WTC11 (cell line): ENCODE measurements at regions not wholly inside any gene's neighbourhood (a gene's known extent, or its start where the extent isn't known, plus 50 kb on each side); places are given as distances from the start of the nearest gene placed in this dataset.

Source experiments
- ATAC-seq: fragments of 200-7000 bp; cut with Tn5 transposase; 2 replicates; pipeline ENCODE4 v1.10.0; 2021; ENCODE audit warnings: mild to moderate bottlenecking, moderate library complexity
- CTCF ChIA-PET: fragments of 300-600 bp; sonication (Branson Sonifier 250); formaldehyde crosslinking; loops from one replicate; lab custom pipeline; 2021; ENCODE audit warnings: antibody characterized with exemption; lab: Charles Lee
- POLR2A ChIA-PET: fragments of 350-600 bp; sonication (Branson Sonifier 250); formaldehyde crosslinking; loops from one replicate; lab custom pipeline; 2021; ENCODE audit warnings: antibody characterized with exemption; lab: Charles Lee
- DNase-seq: peaks from one replicate; pipeline ENCODE4 v3.0.0; 2021; ENCODE audit warnings: low spot score
- H3K27ac Mint-ChIP-seq: 2 replicates; pipeline ENCODE4 v1.8.0; 2021; ENCODE audit warnings: mixed read lengths
- H3K27me3 Mint-ChIP-seq: 2 replicates; pipeline ENCODE4 v1.8.0; 2021; ENCODE audit warnings: low read depth, mild to moderate bottlenecking, moderate library complexity, mixed read lengths
- H3K36me3 Mint-ChIP-seq: 2 replicates; pipeline ENCODE4 v1.8.0; 2021; ENCODE audit warnings: mixed read lengths
- H3K4me1 Mint-ChIP-seq: 2 replicates; pipeline ENCODE4 v1.8.0; 2022; ENCODE audit warnings: mixed read lengths
- H3K4me3 Mint-ChIP-seq: 2 replicates; pipeline ENCODE4 v1.8.0; 2021; ENCODE audit warnings: mild to moderate bottlenecking, moderate library complexity, mixed read lengths
- H3K9me3 Mint-ChIP-seq: 2 replicates; pipeline ENCODE4 v1.8.0; 2021; ENCODE audit warnings: mixed read lengths
- ARID4B ChIP-seq: sonication (generic); formaldehyde crosslinking; IDR thresholded peaks from 2 replicates; pipeline ENCODE4 v1.8.0; 2023; ENCODE audit warnings: missing genetic modification reagents, mild to moderate bottlenecking, borderline replicate concordance
- CREB1 ChIP-seq: sonication (generic); formaldehyde crosslinking; IDR thresholded peaks from 2 replicates; pipeline ENCODE4 v1.8.0; 2023; ENCODE audit warnings: mild to moderate bottlenecking, missing genetic modification reagents
- ETV6 ChIP-seq: sonication (generic); formaldehyde crosslinking; IDR thresholded peaks from 2 replicates; pipeline ENCODE4 v1.8.1; 2022; ENCODE audit warnings: mild to moderate bottlenecking, missing genetic modification reagents
- GABPB1 ChIP-seq: sonication (generic); formaldehyde crosslinking; IDR thresholded peaks from 2 replicates; pipeline ENCODE4 v1.8.1; 2023; ENCODE audit warnings: mild to moderate bottlenecking, missing genetic modification reagents
- JAZF1 ChIP-seq: fragments of 250-450 bp; sonication (Bioruptor Pico); IDR thresholded peaks from 2 replicates; pipeline ENCODE4 v1.9.0; 2021; ENCODE audit warnings: moderate library complexity, mild to moderate bottlenecking, inconsistent platforms
- MXD4 ChIP-seq: fragments of 250-450 bp; sonication (Bioruptor Pico); IDR thresholded peaks from 2 replicates; pipeline ENCODE4 v1.8.0; 2021; ENCODE audit warnings: mild to moderate bottlenecking, moderate library complexity, borderline replicate concordance
- NFE2L1 ChIP-seq: sonication (generic); formaldehyde crosslinking; IDR thresholded peaks from 2 replicates; pipeline ENCODE4 v1.8.1; 2023; ENCODE audit warnings: missing genetic modification reagents
- PRDM15 ChIP-seq: sonication (generic); formaldehyde crosslinking; IDR thresholded peaks from 2 replicates; pipeline ENCODE4 v1.8.0; 2022; ENCODE audit warnings: missing genetic modification reagents
- PREB ChIP-seq: sonication (generic); formaldehyde crosslinking; IDR thresholded peaks from 2 replicates; pipeline ENCODE4 v1.8.1; 2022; ENCODE audit warnings: mild to moderate bottlenecking, missing genetic modification reagents, moderate library complexity, borderline replicate concordance
- SMAD4 ChIP-seq: sonication (generic); formaldehyde crosslinking; IDR thresholded peaks from 2 replicates; pipeline ENCODE4 v1.8.0; 2022; ENCODE audit warnings: mild to moderate bottlenecking, missing genetic modification reagents
- TEAD4 ChIP-seq: sonication (generic); formaldehyde crosslinking; IDR thresholded peaks from 2 replicates; pipeline ENCODE4 v1.8.0; 2022; ENCODE audit warnings: mild to moderate bottlenecking, missing genetic modification reagents
- USF2 ChIP-seq: sonication (generic); formaldehyde crosslinking; IDR thresholded peaks from 2 replicates; pipeline ENCODE4 v1.8.1; 2023; ENCODE audit warnings: mild to moderate bottlenecking, missing genetic modification reagents, moderate library complexity
- ZBTB21 ChIP-seq: sonication (generic); formaldehyde crosslinking; IDR thresholded peaks from 2 replicates; pipeline ENCODE4 v1.8.1; 2023; ENCODE audit warnings: mild to moderate bottlenecking, missing genetic modification reagents, borderline replicate concordance
- ZNF416 ChIP-seq: fragments of 250-450 bp; sonication (Bioruptor Pico); IDR thresholded peaks from 2 replicates; pipeline ENCODE4 v1.9.0; 2021; ENCODE audit warnings: mild to moderate bottlenecking, inconsistent platforms
- ZNF512 ChIP-seq: sonication (generic); formaldehyde crosslinking; IDR thresholded peaks from 2 replicates; pipeline ENCODE4 v1.8.1; 2022; ENCODE audit warnings: missing genetic modification reagents, borderline replicate concordance
- TF ChIP-seq, protein P1 (sequence below): sonication (generic); formaldehyde crosslinking; IDR thresholded peaks from 2 replicates; pipeline ENCODE4 v1.8.1; 2023; ENCODE audit warnings: mild to moderate bottlenecking, missing genetic modification reagents, borderline replicate concordance

GRCh38 chr21:33989440-33989839, 73.8 kb upstream of the ATP5PO start:
- ATAC-seq = no peak
- ChIA-PET CTCF (interaction anchor here (0.6 to 0.7 kb wide), 2 partner anchors 212 to 1197 kb away, joined by 3 to 6 read pairs; no protein-coding TSS in a partner anchor), POLR2A (no interaction called here)
- Mint-ChIP-seq H3K4me1 (peaks cover 56% of the 10 kb centered on the region), H3K9me3 (peaks cover 7% of the 10 kb centered on the region), H3K4me3 (no peak overlapping the region), H3K36me3 (no peaks in the 10 kb centered on the region), H3K27ac (no peak overlapping the region), H3K27me3 (peaks cover 6% of the 10 kb centered on the region)
- TF ChIP-seq CREB1 (CRISPR knock-in tag) (no peak), ZNF512 (CRISPR knock-in tag) (no peak), USF2 (CRISPR knock-in tag) (no peak), NFE2L1 (CRISPR knock-in tag) (no peak), ETV6 (CRISPR knock-in tag) (no peak), ZBTB21 (CRISPR knock-in tag) (no peak), ZNF416 (CRISPR knock-in tag) (no peak), PREB (CRISPR knock-in tag) (no peak), PRDM15 (CRISPR knock-in tag) (no peak), MXD4 (no peak), JAZF1 (CRISPR knock-in tag) (no peak), ARID4B (CRISPR knock-in tag) (no peak), SMAD4 (no peak), GABPB1 (CRISPR knock-in tag) (no peak), TEAD4 (no peak)
- TF ChIP-seq, protein P1, sequence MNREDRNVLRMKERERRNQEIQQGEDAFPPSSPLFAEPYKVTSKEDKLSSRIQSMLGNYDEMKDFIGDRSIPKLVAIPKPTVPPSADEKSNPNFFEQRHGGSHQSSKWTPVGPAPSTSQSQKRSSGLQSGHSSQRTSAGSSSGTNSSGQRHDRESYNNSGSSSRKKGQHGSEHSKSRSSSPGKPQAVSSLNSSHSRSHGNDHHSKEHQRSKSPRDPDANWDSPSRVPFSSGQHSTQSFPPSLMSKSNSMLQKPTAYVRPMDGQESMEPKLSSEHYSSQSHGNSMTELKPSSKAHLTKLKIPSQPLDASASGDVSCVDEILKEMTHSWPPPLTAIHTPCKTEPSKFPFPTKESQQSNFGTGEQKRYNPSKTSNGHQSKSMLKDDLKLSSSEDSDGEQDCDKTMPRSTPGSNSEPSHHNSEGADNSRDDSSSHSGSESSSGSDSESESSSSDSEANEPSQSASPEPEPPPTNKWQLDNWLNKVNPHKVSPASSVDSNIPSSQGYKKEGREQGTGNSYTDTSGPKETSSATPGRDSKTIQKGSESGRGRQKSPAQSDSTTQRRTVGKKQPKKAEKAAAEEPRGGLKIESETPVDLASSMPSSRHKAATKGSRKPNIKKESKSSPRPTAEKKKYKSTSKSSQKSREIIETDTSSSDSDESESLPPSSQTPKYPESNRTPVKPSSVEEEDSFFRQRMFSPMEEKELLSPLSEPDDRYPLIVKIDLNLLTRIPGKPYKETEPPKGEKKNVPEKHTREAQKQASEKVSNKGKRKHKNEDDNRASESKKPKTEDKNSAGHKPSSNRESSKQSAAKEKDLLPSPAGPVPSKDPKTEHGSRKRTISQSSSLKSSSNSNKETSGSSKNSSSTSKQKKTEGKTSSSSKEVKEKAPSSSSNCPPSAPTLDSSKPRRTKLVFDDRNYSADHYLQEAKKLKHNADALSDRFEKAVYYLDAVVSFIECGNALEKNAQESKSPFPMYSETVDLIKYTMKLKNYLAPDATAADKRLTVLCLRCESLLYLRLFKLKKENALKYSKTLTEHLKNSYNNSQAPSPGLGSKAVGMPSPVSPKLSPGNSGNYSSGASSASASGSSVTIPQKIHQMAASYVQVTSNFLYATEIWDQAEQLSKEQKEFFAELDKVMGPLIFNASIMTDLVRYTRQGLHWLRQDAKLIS = no peak
- no peak for DNase-seq
